ENCODE measurements at regions not wholly inside any gene's neighbourhood (a gene's known extent, or its start where the extent isn't known, plus 50 kb on each side); places are given as distances from the start of the nearest gene placed in this dataset.

- TF ChIP-seq CTCF (IDR thresholded peaks at IDR 0.05) (no peak), POLR2A (IDR thresholded peaks at IDR 0.05) (no peak)
Observed at GRCh38 chr2:120601566-120601965, 134.1 kb upstream of the GLI2 start.
